Activated CD4-positive, alpha-beta T cell treated with anti-CD3 and anti-CD28 coated beads, Interleukin-2, Interleukin-6, amounts not matched to agents 100 ng/mL and 50 ng/mL, durations not matched to agents 16 hours and 8 hours (primary cell): ENCODE measurements at regions not wholly inside any gene's neighbourhood (a gene's known extent, or its start where the extent isn't known, plus 50 kb on each side); places are given as distances from the start of the nearest gene placed in this dataset.

ENCODE experiments used
- DNase-seq: peaks from one replicate; pipeline ENCODE4 v3.0.0-alpha.2; 2020

DNA sequence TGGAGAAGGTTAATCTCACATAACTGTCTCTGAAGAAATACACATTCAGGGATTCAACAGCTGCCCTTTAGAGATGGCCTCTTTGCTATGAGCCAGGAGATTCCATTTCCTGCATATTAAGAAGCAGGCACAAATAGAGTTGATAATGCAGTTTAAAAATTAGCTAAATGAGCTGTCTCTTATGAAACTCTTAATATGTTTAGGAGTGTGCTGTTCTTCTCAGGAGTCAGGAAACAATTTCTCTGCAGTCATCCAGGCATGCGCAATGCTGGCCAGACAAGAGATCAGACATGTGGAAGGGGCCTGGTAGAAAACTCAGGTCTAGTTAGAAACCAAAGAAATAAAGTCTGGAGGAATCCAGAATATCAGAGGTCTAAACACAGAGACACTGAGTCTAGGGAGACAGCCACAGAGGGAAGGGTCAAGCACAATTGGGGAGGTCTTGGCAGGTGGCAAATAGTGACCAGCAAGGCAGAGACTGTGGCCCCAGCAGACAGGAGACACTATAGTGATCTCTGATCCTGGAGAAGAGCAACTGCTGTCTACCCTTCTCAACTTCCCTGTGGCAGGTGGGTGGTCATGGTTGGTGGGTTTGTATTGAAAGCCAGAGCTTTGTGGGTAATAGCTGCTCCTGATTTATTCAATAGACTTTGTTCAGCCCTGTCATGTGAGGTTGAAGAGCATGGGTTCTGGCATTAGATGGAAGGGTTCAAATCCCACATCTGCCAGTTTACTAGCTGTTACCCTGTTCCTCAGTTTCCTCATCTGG, 185.8 kb upstream of the RMST start:
- DNase-seq = no peak

DNA sequence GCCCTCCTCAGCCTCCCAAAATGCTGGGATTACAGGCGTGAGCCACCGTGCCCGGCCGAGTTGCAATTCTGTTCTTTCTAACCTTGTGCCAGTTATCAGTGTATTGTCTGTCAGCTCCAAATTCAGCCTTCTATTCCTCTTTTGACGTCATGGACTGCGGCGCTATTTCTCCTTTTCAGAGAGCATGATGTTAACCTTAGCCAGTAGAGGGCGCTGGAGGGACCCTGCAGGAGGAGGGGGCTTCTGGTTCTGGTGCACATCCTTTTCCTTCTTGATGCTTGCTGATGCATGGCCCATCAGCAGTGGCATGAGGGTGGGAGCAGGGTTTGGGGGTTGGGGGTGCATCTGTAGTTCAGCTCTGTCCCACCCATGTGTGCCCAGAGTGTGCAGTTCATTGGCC, 179.3 kb upstream of the RMST start:
- peak; percentile 21 for DNase-seq

DNA sequence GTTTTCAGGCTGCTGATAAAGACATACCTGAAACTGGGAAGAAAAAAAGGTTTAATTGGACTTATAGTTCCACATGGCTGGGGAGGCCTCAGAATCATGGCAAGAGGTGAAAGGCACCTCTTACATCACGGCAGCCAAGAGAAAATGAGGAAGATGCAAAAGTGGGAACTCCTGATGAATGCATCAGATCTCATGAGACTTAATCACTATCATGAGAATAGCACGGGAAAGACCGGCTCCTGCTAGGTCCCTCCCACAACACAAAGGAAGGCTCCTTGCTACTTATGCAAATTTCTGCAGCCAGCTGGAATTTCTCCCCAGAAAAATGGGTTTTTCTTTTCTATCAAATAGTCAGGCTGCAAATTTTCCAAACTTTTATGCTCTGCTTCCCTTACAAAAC, 174.1 kb upstream of the RMST start:
- no peak for DNase-seq

DNA sequence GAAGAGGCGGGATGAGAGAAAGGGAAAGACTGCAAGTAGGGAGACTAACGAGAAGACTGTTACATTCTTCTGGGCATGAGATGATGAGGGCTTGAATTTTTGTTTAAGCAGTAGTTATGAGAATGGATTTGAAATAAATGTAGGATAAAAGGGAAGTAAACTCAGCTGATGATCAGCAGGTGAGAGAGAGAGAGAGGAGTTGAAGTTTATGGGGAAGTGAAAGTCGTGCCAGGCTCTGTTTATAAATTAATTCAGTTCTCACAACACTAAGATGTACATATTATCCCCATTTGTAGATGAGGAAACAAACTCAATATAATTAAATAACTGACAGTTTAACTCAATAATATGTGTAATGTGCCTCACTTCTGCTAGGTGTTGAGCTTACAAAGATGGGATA, 170.0 kb upstream of the RMST start:
- DNase-seq = no peak

DNA sequence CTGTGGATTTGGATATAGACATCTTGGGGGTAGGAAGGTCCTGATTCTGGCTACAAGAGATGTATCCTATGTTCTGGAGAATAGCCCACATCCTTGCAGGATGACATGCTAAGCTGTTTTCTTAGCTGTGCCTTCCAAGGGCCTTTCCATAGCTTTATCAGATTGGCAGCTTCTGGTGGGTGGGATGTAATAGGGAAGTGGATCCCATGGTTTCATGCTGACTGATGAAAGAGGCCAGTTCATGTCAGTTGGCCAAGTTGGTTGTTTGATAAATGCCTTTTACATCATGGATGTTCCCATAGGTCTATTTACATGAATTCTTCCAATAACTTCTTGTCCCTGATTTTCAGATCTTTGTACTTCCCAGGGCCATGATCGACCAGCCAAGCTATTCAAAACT, 169.1 kb upstream of the RMST start:
- no peak for DNase-seq

DNA sequence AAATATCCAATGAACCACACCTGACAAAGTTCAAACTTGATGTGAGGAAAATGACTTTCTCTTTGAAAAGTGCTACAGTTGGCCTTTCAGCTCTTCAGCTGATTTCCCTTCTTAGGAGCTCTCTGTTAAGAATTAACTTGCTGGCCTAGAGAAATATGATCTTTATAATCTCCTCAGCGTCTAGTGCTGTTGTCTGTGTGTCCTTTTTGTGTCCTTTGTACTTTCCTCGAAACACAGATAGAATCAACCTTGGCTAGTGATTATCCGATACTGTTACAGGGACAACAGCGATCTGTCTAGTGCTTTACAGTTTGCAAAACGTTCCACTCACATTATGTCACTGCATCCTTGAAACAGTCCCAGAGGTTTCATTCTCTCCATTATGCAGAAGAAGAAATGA, 162.8 kb upstream of the RMST start:
- DNase-seq = no peak

DNA sequence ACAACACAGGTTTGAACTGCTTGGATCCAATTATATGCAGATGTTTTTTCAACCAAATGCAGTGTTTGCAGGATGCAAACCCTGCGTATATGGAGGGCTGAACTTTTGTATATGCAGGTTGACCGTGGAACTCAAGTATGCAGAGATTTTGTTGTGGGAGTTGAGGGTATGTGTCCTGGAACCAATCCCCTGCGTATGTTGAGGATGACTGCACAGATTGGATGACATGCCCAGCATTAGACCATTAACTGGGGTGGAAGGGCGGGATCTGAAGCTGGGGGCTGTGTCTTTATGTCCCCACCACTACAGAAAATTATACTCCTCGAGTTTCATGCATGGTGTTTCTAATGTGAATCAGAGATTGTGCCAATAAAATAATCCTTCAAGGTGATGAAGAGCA, 162.2 kb upstream of the RMST start:
- no peak for DNase-seq

DNA sequence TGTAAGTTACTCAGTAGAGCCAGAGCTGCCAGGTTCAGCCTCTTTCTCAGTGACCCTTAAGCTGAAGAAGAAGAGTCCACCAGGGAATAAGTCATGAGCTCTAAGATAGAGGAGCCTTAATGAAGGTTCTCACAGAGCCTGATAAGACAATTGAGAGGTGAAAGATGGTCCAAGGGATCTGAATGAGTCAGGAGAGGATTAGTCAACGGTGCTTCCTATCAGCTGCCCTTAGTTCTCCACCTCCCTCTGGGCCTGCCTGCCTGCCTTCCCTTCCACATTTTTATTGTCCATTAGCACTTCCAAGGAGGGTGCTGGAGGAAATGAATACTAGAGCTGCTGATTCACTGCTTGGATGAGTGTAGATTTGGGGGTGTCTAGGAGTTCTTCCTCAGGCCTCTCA, 161.7 kb upstream of the RMST start:
- no peak for DNase-seq

DNA sequence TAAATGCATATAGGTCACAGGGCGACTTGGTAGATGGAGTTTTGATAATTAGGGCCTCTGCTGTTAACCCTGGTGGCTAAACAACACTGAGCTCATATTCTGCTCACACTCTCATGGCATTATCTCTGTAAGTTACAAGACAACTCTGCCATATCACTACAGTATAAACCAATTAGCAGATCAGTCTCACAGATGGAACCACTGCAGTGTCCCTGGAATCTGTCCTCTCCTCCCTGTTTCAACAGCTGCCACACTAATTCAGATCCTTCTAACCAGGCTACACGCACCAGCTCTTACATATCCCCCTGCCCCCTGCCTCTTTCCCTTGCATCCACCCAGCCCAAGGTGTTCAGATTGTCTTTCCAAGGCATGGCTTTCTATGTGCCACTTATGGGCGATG, 161.0 kb upstream of the RMST start:
- no peak for DNase-seq

DNA sequence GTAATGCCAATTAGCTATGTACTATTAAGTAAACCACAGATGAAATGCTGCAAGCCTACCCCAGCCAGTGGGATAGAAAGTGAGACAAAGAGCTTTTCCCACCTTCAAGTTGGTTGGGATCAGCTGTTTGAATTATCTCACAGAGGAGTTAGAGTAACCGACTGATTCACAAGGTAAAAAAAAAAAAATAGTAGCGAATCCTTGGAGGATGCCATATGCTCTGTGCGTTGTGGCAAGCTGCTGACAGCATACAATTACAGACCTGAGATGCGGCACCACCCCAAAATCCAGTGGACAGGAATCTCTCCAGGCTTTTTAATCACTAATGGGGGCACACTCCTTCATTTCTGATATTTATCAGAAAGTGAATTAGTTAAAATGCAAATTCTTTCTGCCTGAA, 157.0 kb upstream of the RMST start:
- DNase-seq = no peak

DNA sequence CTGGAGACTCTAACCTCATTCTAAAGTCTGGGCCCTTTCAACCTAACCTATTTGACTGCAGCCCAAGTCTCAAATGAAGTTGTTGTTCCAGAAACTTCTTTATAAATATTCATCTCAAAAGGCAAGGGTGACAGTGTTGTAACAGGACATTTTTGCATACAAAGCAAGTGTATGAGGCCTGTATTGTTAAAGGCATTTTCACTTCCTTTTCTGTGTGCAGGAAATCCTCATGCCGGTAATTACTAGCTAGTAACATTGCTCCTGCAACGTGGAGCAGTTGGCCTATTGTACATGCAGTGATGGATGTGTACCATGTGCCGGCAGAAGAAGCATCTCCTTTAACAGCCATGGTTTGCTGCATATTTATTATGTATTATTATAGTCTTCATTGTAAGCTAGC, 156.5 kb upstream of the RMST start:
- no peak for DNase-seq

DNA sequence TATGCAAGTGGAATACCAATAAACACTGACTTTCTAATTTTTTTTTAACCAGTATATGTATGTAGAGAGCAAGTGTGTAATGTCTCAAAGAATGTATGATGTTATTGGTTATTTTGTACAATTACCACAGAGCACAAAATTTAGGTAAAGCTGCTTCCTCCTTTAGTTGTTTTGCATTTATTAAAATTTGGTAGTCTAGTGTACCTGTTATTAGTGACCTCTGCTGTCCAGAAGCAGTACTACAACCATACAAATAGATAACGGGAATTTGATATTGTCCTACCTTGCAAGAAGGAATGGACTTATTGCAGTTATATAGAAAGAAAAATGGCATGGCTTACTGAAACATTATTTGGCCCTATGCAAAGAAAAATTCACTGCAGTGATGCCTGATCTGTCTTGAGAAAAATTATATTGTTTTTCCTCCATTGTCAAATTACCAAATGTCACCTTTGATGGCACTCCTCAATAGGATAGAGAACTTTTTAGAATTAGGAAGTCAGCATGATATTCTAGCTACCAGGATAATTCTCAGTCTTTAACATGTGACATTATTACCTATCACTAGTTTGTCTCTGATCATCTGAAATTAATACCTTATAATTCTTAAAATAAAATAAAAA, 153.9 kb upstream of the RMST start:
- DNase-seq = peak; percentile 50

DNA sequence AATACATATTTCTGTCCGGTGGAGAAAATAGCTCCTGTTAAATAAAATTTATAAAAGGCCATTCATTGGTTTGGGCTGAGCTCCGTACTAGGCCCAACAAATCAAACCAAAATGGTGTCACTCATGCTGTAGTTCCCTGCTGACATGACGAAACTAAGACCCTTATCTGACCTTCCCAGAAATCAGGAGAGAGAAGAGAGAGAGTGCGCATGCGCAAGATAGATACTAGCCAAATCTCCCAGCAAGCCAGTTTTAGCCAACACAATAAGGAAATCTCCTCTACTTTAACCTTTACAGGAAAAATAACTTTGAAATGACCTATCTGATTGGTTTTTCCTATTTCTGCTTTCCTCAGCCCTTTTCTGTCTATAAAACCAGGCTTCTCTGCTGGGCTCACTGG, 152.7 kb upstream of the RMST start:
- no peak for DNase-seq

DNA sequence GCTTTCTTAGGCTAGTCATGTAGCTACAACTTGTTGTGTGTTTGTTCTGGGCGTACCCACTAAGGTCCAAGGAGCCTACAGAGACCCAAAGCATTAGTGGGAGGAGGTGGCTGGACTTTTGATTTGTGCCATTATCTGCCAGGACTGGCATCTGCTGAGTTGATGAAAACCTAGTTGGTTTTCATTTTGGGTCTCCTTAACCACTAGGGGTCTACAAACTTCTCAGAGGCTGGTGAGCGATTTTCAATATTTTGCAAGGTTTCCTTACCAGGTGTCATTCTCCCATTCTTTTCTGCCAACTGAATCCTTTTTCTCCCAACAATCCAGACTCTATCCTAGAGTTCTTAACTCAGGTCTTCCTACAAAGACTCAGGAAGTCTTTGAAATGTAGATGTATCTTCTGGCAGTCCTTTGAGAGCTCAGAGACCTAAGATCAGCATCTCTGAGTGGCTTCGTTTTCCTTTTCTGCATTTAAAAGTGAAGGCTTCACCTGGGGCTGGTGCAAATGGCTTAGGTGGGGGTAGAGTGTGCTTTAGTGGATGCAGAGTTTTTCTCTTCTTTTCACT, 150.0 kb upstream of the RMST start:
- no peak for DNase-seq

DNA sequence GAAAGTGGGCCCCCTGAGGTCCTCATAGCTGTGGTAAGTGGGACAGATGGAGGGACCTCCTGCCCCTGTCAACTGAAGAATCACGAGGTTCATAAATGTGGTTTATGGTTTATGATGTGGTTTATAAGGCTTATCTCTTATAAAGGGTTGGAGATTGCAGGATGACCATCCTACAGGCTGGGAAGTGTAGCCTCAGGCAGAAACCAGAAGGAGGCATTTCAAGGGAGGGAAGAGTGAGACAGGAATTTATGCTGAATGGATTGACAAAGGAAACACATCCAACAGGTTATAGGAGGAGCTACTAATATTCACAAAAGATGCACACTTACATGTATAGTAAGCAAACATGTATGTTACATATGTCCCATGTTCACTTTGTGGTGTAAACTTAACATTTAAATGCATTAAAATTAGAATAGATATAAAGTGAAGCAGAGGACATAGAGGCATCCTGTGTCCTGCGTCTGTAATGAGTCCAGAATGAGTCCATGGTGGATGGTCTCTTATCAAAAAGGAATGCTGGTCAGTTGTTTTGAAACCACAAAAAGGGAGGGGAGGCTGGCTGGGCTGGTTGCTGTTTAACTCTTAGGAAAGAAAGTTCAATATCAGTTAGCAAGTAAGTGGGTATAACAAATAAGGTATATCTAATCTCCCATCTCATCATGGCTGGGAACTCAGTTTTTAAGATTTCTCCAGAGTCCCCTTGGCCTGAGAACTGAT, 149.0 kb upstream of the RMST start:
- no peak for DNase-seq

DNA sequence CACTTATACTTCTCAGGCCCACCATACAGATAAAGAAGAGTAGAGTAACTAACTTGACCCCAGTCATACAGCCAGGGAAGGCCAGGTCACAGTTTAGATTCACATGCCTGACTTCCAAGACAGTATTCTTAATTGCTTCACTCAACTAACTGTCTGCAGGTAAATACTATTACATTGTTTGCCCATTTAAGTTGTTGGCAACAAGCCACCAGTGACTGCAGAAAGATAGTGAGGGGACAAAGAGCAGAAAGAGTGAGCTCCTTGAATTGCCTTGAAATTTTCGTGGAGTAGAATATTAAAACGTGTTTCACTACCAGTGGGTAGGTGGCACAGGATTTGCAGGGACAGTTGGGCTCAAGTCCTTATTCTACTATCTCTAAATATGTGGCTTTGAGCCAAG, 146.3 kb upstream of the RMST start:
- no peak for DNase-seq

DNA sequence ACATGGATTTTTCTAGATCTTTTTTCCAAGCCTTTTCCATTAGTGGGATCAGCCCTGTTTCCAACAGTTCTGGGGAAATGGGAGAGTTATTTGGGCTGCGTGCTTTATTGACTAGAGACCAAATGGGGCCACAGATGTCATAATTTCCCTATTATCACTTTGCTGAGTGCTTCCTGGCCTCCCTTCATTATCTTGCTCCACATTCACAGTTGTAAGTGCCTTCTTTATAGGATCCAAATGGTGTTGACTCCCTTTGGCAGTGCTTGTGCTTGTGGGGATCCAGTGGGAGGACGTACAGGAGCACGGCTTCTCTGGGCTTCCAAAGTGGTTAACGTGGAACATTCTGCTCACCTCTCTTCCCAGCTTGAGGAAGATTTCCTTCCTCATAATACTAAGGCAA, 141.0 kb upstream of the RMST start:
- no peak for DNase-seq

DNA sequence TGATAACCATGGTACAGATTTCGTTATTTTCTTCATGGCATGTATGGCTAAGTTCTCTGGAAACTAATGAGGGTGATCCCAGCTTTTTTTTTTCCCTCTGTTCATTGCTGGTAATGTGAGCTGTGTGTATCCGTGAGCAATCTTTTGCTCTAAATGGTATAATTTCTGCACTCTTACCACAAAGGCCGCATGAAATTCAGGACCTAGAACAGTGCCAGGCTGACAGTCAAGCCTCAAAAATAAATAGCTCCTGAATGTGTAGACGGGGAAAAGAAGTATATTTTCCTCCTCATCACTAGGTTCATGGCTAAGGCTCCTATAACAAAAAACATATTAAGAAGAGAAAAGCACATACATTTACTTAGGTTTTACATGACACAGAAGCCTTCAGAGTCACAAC, 140.2 kb upstream of the RMST start:
- no peak for DNase-seq

DNA sequence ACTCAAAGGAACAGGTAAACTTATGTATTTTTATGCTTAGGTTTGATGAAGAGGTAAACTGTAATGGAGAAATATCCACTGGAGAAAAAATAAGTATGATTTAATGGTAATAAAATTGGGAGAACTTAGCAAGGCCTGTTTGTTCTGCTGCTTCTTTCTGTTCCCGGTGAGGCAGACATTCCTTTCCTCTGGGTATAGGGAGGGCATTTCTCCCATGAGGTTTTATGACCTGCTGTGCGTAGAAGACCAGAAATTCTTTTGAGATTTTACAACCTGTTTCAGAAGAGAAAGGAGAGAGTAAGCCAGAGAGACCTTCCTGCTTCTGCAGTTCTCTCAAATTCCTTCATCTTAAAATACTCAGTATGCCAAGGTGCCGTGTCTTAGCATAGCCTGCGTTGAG, 139.4 kb upstream of the RMST start:
- DNase-seq = no peak

DNA sequence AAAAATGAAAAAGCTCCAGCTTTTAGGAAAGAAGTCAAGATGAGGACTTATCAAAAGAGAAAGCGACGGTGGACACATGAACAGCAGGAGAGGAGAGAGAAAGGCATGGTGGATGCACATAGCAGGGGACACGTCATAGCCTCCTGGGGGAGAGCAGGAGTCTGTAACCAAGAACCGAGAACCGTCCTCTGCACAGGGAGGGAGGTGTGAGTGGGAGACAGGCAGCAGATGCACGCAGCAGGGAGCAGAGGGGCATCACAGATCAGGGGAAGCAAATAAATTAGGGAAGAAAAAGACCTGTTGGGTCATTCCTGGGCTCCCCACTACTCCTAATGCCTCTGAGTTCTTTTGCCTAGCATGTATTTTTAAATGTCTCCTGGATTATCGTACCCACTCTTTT, 138.1 kb upstream of the RMST start:
- no peak for DNase-seq

DNA sequence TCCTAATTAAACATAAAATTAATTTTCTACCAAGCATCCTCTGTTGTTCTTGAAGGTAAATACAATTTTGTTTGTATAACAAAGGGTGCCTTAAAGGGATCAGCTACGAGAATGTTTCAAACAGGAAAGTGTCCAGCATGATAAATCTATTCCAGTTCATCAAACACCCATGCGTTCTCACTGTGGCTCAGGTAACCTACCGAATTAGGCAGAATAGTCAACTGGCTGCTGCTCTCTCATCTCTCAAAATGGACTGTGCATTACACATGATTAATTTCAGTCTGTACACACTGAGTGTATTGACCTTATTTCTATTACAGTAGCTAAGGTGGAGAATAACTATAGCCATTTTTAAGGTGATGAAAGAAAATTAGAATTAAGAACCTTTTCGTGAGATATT, 127.5 kb upstream of the RMST start:
- no peak for DNase-seq

DNA sequence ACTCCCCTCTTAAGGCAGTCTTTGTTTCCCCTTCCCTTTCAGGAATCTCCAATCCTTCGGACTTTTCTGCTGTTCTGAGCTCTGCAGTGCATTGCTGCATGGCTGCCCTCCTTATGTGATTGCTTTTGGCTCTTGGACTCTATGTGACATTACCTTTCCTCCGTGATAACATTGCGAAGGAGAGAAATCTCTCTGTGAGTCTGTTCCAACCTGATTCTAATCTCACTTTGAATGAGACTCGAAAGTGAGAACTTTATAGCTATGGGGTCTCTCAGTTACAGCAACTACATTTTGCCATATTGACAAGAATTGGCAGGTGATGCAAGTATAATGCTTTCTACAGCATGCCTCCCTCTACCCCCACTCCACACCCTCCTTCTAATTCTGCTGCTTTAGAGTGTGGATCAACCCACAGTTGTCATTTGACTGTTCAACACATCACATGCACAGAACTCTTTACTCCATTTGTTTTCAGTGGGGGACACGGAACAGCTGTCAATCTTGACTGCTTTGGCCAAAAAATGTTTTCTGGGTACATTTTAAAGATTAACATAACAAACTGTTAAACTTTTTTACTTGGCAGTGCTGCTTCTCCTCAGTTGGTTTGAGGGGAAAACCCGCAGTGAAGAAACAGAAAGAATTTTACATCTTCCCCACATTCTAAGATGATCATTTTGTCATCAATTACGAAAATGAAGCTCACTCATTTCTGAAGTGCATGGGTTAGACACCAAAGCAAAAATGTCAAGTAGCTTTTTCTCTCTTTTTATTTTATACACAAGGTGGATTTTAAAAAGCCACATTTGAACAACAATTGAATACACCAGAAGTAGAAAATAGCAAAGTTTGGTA, 125.5 kb upstream of the RMST start:
- DNase-seq = peak; percentile 38

DNA sequence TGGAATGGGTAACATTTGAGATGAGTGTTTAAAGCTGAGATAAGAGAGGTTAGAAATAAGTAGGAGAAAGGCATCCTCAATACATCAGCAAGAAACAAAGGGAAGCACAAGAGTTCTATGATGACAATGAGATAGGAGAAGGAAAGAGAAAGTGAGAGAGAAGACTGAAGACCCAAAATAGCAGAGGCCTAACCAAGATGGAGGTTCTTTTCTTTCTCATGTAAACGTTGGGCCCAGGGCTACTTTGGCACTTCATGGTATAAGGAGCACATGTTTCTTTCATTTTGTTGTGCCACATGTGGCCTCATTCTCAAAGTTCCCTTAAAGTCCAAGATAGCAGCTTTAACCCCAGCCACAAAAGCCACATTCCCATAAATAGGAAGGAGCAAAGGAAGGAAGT, 120.5 kb upstream of the RMST start:
- no peak for DNase-seq
